ENCODE measurements at regions not wholly inside any gene's neighbourhood (a gene's known extent, or its start where the extent isn't known, plus 50 kb on each side); places are given as distances from the start of the nearest gene placed in this dataset.

DNA sequence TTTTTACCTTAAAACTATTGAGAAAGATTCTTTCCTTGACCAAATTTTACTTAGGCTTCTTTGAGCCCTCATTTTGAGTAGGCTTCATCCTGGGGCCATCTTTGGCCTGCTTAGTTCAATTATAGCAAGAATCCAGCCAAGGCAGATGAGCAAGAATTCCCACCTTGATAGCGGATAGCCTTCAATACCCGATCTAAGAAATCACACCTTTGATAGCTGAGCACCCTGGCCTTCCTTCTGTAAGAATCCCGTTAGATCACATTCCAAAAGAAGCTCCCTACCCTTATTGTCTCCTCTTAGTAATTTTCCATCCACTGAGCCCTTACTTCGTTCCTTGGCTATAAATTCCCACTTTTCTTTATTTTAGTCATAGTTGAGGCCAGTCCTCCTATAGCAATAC is 275.4 kb upstream of the ROBO1 start (continued):
- TF ChIP-seq ZNF41 (CRISPR knock-in tag; conservative IDR thresholded peaks at IDR 0.05) (no peak), SMAD3 (CRISPR knock-in tag; conservative IDR thresholded peaks at IDR 0.05) (no peak)

DNA sequence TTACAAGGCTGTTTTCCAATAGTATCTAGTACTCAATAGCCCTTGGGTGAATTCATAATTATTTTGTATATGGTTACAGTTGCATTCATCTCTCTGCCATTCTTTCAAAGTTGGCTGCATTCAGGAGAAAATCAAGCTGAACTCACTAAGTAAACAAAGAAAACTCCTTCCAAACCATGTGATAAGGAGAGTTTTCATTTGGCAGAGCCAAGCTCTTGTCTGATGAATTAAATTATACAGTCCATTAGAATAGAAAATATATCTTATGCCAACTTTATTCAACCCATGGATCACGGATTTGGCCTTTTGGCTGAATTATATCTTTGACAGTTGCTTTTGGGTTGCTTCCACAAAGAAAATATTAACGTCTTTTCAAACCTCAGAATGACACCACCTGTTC is 272.3 kb upstream of the ROBO1 start:
- no peak overlapping the region for H3K4me3 ChIP-seq
- H3K9ac ChIP-seq (ENCODE audit: insufficient read depth in 1 of 2, low read depth in 2 of 2, low read length in 2 of 2): no peak overlapping the region
- H3K9me3 ChIP-seq (replicated peaks; ENCODE audit: control insufficient read depth, insufficient read depth, low read depth, low read length): no peaks in the 10 kb centered on the region
- 0% methylated on average over 2 of the region's 2 CpGs for WGBS (ENCODE audit: insufficient coverage, low coverage, missing lambda C conversion rate)
- H3K79me2 ChIP-seq (ENCODE audit: control insufficient read depth, insufficient read depth, low read length): no peaks in the 10 kb centered on the region
- H4K20me1 ChIP-seq (replicated peaks; ENCODE audit: control insufficient read depth, insufficient read depth, low read length): no peaks in the 10 kb centered on the region
- TF ChIP-seq, protein P1, sequence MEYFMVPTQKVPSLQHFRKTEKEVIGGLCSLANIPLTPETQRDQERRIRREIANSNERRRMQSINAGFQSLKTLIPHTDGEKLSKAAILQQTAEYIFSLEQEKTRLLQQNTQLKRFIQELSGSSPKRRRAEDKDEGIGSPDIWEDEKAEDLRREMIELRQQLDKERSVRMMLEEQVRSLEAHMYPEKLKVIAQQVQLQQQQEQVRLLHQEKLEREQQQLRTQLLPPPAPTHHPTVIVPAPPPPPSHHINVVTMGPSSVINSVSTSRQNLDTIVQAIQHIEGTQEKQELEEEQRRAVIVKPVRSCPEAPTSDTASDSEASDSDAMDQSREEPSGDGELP (CRISPR knock-in tag; IDR thresholded peaks at IDR 0.05; ENCODE audit: borderline replicate concordance): no peak
- TF ChIP-seq ZC3H8 (IDR thresholded peaks at IDR 0.05): no peak
- no peak for TF ChIP-seq CCAR2 (IDR thresholded peaks at IDR 0.05; ENCODE audit: low read depth, low read length)
- TF ChIP-seq RBM34 (IDR thresholded peaks at IDR 0.05; ENCODE audit: borderline replicate concordance, insufficient read depth, low read length): no peak
- TF ChIP-seq ZNF780A (CRISPR knock-in tag; IDR thresholded peaks at IDR 0.05): no peak
- no peak for TF ChIP-seq IRF1 (CRISPR knock-in tag; IDR thresholded peaks at IDR 0.05; ENCODE audit: borderline replicate concordance)
- TF ChIP-seq XRCC3 (IDR thresholded peaks at IDR 0.05): no peak
- TF ChIP-seq SRSF1 (IDR thresholded peaks at IDR 0.05; ENCODE audit: low read depth, low read length): no peak
- H2AFZ ChIP-seq (ENCODE audit: low read depth, low read length): no peak overlapping the region
- in situ Hi-C loops (cut with MboI): no loop called here
- ATAC-seq (no peak), FAIRE-seq (no peak), DNase-seq (ENCODE audit: extremely low read depth in 1 of 4, low spot score in 3 of 4) (no peak)
- H3K27ac ChIP-seq (ENCODE audit: extremely low read depth, low read depth, low read length): no peak overlapping the region
- no peaks in the 10 kb centered on the region for H3K4me1 ChIP-seq (replicated peaks in 1 of 2; ENCODE audit: control insufficient read depth in 2 of 2, insufficient read depth in 2 of 2, low read length in 2 of 2)
- H3K9me1 ChIP-seq (ENCODE audit: control insufficient read depth, insufficient read depth, low read length): no peaks in the 10 kb centered on the region
- H3K27me3 ChIP-seq (ENCODE audit: control insufficient read depth in 2 of 2, insufficient read depth in 2 of 2, low read length in 2 of 2): no peaks in the 10 kb centered on the region
- H3K36me3 ChIP-seq (ENCODE audit: control insufficient read depth, insufficient read depth, low read length): no peaks in the 10 kb centered on the region
- CTCF ChIA-PET (ENCODE audit: low intra/inter-chr PET ratio): no interaction called here
- POLR2A ChIA-PET: no interaction called here
- no TSS peak for BruUV-seq (replicated peaks)
- H3K4me2 ChIP-seq (ENCODE audit: insufficient read depth, low read length): no peak overlapping the region
- intact Hi-C loops (cut with micrococcal nuclease): no loop called here

All from K562 (cell line).